HG03066 (cell line): ENCODE measurements at regions not wholly inside any gene's neighbourhood (a gene's known extent, or its start where the extent isn't known, plus 50 kb on each side); places are given as distances from the start of the nearest gene placed in this dataset.

Experiments
- ATAC-seq: cut with Tn5 transposase; IDR thresholded peaks from one replicate; pipeline ENCODE4 v1.9.1; 2021; ENCODE audit warnings: low read depth; ENCODE audit not compliant: unreplicated experiment

DNA sequence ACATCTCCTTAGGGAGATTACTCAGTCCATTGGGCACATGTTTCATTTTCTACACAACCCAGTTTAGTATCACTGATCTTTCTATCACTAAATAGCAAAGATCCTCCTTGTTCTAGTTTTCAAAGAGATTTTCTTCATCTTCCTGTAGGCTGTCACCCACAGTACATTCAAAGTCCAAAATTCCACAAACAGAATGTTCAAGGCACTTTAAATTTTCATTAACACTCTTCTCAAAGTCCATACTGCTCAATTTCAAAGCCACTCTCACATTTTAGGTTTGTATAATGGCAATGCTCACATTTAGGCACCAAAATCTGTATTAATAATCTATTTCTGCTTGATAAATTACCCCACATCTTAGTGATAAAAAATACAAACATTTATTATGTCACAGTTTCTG lies 152.8 kb downstream of the FSIP2 start:
- ATAC-seq: no peak

DNA sequence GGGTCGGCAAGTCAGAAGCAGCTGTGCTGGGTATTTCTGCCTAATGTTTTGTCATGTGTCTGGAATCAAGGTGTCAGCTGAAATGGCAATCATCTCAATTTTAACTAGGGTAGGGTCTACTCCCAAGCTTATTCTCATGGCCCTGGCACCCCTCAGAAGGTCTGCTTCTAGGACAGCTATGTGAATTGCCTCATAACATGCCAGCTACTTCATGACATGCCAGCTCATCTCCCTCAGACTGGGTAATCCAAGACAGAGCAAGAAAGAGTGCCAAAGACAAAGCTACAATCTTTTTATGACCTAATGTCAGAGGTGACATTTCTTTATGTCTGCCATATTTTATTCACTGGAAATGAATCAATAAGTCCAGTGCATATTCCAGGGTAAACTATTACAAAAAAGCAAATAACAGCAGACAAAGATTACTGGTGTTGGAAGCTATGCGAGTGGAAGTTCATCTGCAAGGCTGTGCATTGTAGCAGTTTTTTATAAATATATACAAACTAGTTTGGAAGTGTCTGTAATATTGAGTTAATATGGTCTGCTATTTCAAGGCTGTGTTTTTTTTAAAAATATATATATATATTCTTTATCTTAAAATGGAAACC lies 153.3 kb downstream of the FSIP2 start:
- no peak for ATAC-seq

DNA sequence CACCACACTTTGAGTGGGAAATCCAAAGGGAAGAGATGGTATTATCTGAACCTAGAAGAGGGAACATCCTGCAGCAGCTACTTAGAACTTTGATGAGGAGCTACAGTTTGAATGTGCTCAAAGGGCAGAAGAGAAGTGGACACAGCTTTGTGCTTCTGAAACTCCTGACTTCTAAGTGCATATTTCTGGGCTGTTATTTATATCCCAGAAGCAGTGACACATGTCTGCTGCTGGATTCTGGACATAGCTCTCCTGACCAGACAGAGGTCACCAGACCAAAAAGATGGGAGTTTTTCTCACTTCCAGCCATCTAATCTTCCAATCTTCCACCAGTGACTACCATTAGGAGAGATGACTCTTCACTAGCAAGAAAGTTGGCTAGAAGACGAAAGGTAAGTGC lies 153.9 kb downstream of the FSIP2 start:
- ATAC-seq: no peak

DNA sequence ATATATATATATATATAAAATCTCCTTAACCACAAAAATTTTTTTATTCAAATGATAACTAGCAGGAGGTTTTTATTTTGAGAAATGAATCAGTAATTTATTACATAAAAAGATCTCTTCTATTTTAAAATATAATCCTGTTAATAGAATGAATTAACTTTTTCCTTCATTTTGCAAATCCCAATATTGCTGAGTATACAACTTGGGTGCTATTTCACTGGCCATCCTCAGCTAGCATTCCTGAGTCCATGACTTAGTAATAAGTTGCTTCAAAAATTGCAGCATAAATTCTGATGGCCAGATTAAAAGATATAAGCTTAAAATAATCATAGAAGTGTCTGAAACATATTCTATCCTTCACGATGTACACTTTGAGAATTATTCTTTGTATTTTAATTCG lies 155.6 kb downstream of the FSIP2 start:
- no peak for ATAC-seq

DNA sequence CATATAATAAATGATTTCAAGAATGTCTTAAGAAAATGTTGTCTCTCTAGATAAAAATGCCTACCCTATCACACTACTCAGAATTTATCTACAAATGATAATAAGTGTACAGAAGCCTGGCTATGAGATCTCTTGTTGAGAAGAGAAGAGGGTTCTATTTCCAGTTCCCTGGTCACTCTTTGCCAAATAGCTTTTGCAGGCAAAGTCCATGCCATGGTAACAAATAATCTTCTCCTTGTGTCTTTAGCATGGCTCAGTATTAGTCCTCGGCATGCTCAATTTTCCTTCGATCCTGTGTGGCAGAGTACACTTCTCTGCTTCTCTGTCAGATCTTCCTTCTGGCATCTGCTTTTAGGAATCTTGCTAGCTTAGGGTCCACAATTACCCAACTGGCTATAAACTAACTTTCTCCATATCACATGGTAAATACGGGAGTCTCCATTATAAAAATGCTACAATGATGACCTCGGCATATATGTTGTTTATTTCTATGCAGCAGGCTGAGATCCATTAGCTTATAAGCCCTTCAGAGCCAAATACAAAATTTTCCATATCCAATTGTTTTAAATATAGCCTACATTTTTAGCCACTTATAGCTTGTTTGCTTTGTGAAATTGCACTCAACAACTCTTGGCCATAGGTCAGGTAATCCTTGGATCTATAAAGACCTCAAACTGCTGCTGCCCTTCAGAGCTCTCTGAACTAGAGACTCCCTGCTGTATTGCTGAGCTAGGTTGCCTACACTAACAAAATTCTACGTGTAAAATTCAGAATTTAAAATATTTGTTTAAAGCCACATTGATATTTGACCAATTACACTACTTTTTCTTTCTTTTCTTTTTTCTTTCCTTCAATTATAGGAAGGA lies 157.5 kb downstream of the FSIP2 start:
- ATAC-seq: no peak

DNA sequence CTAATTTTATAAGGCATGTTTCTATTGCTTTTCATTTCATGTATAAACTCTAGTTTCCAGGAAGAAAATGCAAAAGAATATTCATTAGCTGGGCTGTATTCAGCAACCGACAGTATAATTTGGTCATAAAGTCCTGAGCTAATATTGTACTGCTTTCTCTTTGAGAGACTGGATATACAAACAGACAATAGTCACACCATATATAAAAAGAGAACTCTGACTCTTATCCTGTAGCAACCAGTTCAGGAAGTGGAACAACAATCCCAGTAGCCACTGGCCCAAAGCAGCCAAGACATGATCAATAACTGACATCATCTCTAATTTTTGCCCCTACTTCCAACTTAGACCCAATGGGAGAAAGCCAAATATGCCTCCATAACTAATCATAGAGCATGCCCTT lies 160.8 kb downstream of the FSIP2 start:
- no peak for ATAC-seq

DNA sequence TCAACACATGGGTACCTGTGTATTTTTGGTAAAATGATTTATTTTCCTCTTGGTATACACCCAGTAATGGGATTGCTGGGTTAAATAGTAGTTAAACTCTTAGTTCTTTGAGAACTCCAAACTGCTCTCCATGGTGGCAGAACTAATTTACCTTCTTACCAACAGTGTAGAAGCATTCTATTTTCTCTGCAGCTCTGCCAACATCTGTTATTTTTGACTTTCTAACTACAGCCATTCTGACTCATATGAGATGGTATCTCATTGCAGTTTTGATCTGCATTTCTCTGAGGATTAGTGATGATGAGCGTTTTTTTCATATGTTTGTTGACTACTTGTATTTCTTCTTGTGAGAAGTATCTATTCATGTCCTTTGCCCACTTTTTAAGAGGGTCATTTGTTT lies 180.6 kb downstream of the FSIP2 start:
- no peak for ATAC-seq

DNA sequence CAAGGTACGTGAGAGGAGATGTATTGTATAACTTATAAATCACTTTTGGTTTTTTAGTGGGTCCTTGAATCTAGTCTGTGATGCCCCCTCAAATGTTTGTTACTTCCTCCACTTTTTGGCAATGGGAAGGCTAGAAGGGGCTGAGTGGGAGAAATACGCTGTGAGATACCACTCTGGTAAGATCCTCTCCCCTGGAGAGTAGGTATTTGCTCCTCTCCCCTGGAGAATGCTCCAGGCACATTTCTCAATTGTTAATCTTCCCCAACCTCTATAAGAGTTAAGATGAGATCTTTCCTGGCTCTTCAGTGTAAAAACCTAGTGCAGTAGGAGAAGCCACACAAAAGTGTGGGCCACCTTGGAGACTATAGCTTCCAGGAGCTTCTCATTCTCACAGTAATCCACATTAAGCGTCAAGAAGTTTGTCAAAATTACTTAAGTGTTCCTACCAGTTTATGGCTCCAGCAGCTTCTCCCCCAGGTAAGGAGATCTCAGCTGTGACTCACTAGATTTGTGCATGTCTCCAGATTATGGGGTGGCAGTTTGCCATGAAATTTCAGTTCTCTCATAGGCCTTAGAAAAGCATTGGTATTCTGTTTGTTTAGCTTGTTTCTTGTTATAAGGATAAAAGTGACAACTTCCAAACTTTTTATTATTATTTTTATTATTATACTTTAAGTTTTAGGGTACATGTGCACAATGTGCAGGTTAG lies 182.6 kb downstream of the FSIP2 start:
- no peak for ATAC-seq

DNA sequence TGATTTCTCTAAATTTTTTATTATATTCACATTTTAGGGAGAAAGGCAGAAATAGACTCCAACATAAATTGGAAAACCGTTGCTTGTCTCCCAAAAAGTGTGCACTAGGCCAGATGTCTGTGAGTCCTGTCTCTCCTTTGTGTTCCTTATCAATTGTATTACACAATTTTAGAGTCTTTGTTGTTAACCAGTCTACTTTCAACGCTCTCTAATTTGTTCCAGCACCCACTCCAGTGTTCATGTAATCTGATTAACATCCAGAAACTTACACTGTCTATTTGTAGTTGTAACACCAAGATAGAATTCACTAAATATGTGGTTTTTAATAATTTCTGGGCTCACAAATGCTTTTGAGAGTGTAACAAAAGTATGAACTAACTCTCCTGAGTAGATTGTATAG lies 195.6 kb downstream of the FSIP2 start:
- ATAC-seq: no peak

DNA sequence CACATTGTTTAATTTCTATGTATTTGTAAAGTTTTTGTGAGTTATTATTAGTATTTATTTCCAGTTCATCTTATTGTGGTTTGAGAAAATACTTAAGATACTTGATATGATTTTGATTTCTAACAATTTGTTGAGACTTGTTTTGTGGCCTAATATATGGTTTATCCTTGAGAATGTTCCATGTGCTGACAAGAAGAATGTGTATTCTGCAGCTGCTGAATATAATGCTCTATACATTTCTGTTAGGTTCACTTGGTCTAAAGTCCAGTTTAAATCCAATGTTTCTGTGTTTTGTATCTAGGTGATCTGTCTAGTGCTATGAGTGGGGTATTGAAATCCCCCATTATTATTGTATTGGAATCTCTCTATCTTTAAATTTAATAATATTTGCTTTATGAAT lies 201.3 kb downstream of the FSIP2 start:
- no peak for ATAC-seq

DNA sequence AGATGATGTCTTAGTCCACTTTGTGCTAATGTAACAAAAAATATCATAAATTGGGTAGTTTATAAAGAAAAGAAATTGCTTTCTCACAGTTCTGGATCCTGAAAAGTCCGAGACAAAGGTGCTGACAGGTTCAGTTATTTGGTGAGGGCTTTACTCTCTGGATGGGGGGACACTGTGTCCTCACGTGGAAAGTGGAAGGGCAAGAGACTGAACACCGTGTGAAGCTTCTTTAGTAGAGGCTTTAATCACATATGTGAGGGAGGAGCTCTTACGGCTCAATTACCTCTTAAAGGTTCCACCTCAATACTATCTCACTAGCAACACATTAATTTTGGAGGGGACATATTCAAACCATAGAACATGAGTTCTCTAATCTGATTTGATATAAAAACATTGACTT lies 204.3 kb downstream of the FSIP2 start:
- ATAC-seq: no peak

DNA sequence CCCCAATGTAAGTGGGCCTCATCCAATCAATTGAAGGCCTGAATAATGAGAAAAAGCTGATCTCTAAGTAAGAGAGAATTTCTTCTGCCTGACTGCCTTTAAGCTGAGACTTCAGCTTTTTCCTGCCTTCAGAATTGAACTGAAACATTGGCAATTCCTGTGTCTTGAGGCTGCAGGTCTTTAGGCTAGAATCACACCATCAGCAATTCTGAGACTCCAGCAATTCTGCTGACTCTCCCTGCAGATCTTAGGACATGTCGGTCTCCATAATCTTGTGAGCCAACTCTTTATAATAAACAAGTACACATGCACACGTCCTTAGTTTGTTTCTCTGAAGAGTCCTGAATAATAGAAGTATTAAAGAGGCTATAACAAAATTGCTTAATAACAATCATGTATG lies 209.1 kb downstream of the FSIP2 start:
- no peak for ATAC-seq

DNA sequence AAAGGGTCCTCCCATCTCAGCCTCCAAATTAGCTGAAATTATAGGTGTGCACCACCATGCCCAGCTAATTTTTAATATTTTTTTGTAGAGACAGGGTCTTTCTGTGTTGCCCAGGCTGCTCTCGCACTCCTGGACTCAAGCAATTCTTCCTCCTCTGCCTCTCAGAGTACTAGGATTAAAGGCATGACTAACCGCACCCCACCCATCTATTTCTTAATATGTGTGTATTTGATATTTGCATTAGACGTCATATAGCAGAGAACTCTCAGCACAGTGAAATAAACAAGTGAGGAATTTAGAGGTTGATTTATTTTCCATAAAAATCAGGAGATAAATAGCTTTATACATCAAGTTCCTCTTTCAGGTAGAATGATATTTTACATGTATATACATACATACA lies 213.5 kb downstream of the FSIP2 start:
- no peak for ATAC-seq

DNA sequence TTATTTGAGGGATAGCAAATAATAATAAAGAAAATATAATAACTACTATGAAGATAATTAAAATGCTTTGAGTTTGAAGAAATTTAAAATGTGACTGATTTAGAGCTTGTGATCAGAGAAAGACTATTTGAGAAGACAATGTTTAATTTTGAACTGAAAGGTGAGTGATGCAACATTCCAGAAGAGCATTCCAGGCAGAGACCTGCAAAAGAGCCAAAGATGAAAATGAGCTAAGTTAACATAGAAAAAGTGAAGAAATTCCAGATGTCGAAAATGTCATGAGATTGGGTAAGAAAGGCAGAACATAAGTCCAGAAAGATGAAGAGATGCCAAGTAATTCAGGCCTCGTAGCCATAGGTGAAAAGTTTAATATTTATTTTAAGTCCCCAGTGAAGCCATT lies 215.8 kb downstream of the FSIP2 start:
- ATAC-seq: no peak

DNA sequence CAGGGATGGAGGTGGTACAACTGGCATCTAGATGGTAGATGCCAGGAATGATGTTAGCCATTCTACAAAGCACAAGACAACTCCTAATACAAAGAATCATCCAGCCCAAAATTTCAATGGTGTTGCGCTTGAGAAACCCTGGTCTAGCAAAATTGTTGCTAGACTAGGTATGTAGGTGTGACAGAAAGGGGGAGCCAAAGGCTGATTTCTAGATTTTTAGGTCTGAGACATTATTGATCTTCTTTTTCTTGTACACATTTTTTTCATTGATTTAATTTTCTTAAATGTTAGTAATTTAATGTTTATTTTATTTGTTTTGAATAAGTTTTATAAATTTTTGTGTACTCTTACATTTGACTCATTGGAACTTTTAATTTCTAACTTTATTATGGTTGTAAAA lies 216.4 kb downstream of the FSIP2 start:
- no peak for ATAC-seq

DNA sequence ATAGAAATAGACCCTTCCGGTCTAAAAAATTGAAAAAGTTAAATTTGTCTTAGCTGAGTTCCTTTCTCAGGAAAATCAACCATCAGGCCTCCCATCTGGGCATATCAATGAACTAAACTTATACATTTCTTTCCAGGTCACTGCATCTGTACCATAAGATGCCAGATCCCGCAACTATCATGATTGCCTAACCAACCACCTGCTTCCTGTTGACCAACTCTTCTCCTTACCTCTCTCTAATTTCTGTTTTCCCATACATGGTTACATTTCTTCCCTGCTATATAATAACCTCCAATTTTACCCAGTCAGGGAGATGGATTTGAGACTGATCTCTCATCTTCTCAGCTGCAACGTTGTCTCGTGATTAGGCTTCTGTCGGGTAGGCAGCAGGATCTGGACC lies 228.7 kb downstream of the FSIP2 start:
- ATAC-seq: no peak

DNA sequence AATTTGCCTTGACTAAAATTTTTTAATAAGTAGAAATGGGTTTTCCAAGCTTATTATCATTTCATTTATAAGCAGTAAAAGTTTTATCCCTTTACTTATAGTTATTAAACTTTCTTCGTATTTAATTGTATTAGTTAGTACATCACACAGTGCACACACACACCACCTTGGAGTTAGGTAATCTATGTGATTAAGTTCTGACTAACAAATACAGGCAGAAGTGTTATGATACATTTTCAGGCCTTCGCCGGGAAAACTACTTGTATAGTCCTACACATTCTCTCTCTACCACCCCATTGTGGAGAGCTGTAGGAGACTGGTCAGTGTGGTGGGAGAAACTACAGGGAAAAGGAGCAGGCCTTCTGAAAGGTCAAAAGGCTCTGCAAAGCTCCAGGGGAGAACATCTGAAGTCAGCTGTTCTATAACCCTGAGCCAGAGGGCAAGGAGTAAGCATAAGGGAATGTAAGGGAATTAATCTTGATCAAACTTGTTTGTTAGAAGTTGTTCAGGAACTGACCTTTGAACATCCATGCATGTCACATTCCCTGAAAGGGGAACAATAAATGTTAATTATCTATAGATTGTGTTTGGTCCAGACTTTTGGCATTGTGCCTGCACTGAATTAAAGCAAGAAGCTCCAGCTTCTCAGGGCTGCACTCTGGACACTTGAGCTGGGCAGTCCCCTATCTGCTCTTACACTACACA lies 231.7 kb downstream of the FSIP2 start:
- no peak for ATAC-seq

DNA sequence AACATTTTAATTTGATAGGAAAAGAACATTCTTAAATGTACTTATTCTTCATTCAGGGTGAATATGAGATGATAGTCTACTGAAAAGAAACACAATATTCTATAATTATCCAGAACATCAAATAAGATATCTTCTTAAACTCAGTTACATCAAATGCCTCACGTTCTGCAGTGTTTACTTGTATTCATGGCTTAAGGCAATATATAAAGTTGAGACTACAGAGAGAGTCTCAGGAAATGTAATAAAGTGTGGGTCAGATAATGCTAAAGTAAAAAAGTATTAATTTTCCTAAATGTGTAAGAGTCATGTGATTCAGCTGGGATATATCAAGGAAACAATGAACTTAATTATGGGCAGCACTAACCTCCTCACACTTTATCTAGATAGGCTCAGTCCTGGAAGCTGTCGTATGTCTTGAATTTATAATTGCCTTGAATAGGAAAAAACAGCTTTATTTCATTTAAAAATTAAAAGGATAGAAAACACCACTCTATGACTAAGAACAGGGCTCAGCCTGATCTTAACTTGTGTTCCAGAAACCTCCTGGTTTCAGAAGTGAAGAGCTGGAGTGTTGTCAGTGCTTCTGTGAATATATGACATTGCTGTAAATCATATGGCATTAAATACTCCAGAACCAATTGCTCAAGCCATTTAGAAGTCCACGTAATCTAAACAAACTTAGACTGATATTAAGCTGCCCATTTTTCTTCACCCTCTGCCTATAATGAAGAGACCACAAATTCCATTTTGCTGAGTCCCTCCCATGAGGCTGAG lies 240.2 kb downstream of the FSIP2 start:
- no peak for ATAC-seq

DNA sequence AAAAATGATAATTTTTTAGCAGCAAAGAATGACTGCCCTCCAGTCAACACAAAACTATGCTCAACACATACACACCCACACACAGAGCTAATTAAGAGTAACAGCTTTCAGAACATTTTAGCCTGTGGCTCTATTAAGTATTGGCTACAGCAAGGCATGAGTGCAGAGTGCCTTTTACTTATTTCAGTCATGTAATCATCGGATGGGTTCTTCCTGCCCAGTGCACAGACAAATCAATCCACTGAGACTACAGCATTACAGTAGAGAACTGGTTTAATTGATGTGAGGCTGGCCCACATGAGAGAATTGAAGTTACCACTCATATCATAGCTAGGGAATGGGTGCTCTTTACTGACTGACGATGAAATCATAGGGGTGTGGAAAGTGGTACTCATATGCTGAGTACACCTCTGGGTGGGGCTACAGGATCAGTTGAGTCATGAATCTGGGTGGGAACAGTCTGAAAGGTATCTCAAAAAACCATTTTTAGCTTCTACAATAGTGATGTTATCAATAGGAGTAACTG lies 241.0 kb downstream of the FSIP2 start:
- no peak for ATAC-seq

DNA sequence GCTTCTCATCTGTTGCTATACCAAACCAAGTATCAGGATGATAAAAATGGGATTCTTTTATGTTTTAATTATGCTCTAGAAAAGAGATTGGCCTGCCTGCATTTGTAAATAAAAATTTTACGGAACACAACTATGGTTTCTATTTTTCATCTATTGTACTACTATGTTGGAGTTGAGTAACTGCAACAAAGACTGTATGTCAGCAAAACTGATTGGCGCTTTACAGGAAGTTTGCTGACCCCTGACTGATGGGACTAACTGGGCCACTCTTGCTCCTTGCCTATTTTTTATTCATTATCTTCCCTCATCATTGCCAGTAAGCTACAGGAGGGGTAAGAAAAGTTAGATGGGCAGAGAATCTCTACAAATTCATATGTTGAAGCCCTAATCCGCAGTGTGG lies 242.3 kb downstream of the FSIP2 start:
- ATAC-seq: no peak
